ENCODE measurements at regions not wholly inside any gene's neighbourhood (a gene's known extent, or its start where the extent isn't known, plus 50 kb on each side); places are given as distances from the start of the nearest gene placed in this dataset.

DNA sequence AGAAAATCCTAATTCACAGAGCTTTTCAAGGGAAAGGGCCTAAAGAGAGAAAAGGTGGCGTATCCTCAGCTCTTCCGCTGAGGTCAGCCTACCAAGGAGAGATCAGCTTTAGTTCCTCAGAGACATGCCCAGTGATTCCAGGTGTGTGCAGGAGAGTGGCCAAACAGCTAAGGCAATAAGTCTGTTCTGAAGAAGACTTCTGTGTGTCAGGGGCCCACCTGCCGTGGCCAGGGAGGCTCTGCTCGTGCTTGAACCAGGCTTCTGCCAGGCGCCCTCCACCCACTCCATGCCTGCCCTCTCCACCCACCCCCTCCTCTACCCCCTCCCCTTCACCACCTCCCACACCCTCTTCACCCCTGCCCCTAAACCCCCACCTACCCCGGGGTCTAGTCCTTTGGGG lies 67.4 kb upstream of the ARMC2 start:
- intact Hi-C loops (cut with DNase I; ENCODE audit: low total_unique reads) (loop anchor here (5.0 to 10.0 kb wide), 5 partner anchors 57 to 294 kb away; no protein-coding TSS in a partner anchor), in situ Hi-C loops (cut with MboI; ENCODE audit: low sequenced_read_pairs in 4 of 4) (loop anchor here in 2 of 4 donors (5.0 to 10.0 kb wide), 2 partner anchors 236 to 238 kb away; no protein-coding TSS in a partner anchor)
- no peaks in the 10 kb centered on the region for H3K9me3 ChIP-seq
- DNase-seq (no peak), ATAC-seq (no peak)
- H3K27me3 ChIP-seq, result no peaks in the 10 kb centered on the region
- TF ChIP-seq, protein P1, sequence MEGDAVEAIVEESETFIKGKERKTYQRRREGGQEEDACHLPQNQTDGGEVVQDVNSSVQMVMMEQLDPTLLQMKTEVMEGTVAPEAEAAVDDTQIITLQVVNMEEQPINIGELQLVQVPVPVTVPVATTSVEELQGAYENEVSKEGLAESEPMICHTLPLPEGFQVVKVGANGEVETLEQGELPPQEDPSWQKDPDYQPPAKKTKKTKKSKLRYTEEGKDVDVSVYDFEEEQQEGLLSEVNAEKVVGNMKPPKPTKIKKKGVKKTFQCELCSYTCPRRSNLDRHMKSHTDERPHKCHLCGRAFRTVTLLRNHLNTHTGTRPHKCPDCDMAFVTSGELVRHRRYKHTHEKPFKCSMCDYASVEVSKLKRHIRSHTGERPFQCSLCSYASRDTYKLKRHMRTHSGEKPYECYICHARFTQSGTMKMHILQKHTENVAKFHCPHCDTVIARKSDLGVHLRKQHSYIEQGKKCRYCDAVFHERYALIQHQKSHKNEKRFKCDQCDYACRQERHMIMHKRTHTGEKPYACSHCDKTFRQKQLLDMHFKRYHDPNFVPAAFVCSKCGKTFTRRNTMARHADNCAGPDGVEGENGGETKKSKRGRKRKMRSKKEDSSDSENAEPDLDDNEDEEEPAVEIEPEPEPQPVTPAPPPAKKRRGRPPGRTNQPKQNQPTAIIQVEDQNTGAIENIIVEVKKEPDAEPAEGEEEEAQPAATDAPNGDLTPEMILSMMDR (IDR thresholded peaks at IDR 0.05 in 4 of 5, conservative IDR thresholded peaks at IDR 0.05 in 1 of 5), result no peak
- no peak for TF ChIP-seq POLR2A (IDR thresholded peaks at IDR 0.05)
- H3K4me1 ChIP-seq, result peaks cover 5 to 12% of the 10 kb centered on the region in 2 donors
- H3K27ac ChIP-seq, result no peak overlapping the region
- H3K4me3 ChIP-seq, result no peak overlapping the region
- H3K36me3 ChIP-seq, result no peaks in the 10 kb centered on the region

DNA sequence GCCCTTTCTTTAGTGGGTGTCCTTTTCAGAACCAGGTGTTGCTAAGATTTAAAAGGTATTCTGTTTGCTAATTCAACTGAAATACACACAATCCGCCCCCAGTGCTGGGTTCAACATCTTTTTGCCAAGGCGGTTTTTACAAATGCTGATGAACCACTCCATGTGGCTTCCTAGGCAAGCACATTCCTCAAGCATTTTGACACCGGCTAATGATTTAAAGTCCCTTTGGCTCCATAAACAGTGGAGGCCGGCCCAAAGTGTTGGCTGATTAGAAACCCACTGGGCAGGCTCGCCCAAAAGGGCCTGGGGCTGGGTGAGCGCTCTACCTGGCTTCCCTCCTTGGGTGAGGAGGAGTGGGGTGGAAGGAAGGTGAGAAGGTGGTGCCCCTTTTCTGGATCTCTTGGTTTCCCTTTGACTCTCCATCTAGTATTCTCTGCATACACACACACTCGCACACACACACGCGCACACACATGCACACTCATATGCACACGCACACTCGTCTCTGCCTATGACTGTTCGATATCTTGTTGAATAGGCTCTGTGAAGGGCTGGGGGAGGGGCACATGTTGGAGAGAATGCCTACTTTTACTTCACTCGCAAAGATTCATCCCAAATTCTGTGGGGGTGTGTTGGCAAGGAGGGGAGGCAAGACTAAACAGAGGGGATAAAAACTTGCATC lies 66.7 kb upstream of the ARMC2 start:
- no peak for DNase-seq
- peak in 1 of 2 donors; percentile 8 for ATAC-seq
- no peaks in the 10 kb centered on the region for H3K9me3 ChIP-seq
- no peak for TF ChIP-seq POLR2A (IDR thresholded peaks at IDR 0.05)
- TF ChIP-seq, protein P1 (IDR thresholded peaks at IDR 0.05 in 4 of 5, conservative IDR thresholded peaks at IDR 0.05 in 1 of 5), result no peak
- no peaks in the 10 kb centered on the region for H3K36me3 ChIP-seq
- intact Hi-C loops (cut with DNase I; ENCODE audit: low total_unique reads) (loop anchor here (1.0 to 10.0 kb wide), 6 partner anchors 56 to 293 kb away; no protein-coding TSS in a partner anchor), in situ Hi-C loops (cut with MboI; ENCODE audit: low sequenced_read_pairs in 4 of 4) (loop anchor here in 2 of 4 donors (5.0 to 10.0 kb wide), 2 partner anchors 237 to 239 kb away; no protein-coding TSS in a partner anchor)
- peaks cover 5 to 12% of the 10 kb centered on the region in 2 donors for H3K4me1 ChIP-seq
- H3K27me3 ChIP-seq, result no peaks in the 10 kb centered on the region
- H3K27ac ChIP-seq, result peak overlapping the region in 3 of 4 donors; percentile 46 to 71 (median 67)
- H3K4me3 ChIP-seq, result peak overlapping the region; percentile 40 to 68 (median 58)

DNA sequence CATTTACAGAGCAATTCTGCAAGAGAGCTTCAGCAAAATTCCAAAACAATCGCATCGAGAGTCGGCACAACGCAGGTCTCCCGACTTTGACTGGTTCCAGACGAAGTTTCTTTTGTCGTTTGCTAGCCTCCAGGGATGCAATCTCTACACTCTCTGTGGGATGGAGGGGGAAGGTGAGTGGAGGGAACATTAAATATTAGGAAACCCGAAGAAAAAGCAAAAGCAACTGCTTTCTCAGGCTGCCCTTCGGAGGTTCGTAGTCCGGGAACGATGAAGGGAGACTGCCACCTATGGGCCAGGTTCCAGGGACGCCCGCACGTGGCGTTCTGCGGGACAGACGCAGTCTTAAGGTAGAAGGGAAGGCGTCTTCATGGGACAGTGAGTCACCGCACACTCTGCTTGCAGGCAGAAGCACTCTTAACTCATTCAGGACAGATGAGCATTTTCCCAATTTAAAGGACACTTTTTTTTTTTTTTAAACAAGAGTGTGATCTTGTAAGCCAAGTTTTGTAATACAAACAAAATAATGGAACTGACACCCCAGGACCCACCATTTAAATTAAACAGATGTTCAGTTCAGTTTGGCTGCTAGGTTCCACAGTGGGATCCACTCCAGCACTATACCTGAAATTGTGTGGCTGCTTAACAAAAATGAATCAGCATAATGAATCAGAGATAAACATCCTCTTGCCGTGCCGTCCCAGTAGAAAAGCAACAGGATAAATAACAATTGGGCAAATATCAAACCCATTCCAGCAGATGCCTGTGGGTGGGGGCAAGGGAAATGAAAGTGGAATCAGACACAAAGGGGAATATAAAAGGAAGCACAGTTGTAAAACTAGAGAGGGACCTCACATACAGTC lies 65.8 kb upstream of the ARMC2 start:
- no peaks in the 10 kb centered on the region for H3K36me3 ChIP-seq
- in situ Hi-C loops (cut with MboI; ENCODE audit: low sequenced_read_pairs in 4 of 4) (loop anchor here in 2 of 4 donors (5.0 to 10.0 kb wide), 2 partner anchors 238 to 240 kb away; no protein-coding TSS in a partner anchor), intact Hi-C loops (cut with DNase I; ENCODE audit: low total_unique reads) (loop anchor here (1.0 to 10.0 kb wide), 6 partner anchors 55 to 292 kb away; no protein-coding TSS in a partner anchor)
- H3K9me3 ChIP-seq, result no peaks in the 10 kb centered on the region
- H3K27ac ChIP-seq, result peak overlapping the region; percentile 45 to 71 (median 56)
- H3K4me3 ChIP-seq, result peak overlapping the region; percentile 40 to 68 (median 58)
- ATAC-seq (peak; percentile 94 to 99), DNase-seq (peak; percentile 87 to 88)
- H3K4me1 ChIP-seq, result peaks cover 5 to 12% of the 10 kb centered on the region in 2 donors
- no peaks in the 10 kb centered on the region for H3K27me3 ChIP-seq
- TF ChIP-seq, protein P1 (IDR thresholded peaks at IDR 0.05 in 4 of 5, conservative IDR thresholded peaks at IDR 0.05 in 1 of 5), result peak; percentile 45 to 69 (median 66)
- TF ChIP-seq POLR2A (IDR thresholded peaks at IDR 0.05), result no peak

DNA sequence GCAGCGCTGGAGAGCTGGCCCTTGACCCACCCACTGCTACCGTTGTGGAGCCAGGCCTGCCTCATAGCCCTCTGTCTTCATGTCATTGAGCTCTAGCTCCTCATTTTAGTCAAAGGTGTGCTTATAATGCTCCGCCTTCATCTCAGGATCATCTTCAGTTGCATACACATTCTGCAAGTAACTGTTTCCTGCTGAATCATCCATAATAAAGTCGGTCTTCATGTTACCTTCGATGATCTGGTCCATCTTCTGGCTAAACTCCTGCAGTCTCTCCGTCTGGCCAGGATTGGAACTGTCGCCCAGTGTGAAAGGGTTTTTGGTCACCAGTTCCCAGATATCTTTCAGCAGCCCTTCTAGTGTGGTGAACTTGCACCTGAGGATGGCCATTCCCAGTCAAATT lies 62.6 kb upstream of the ARMC2 start:
- H3K4me1 ChIP-seq, result peaks cover 5 to 12% of the 10 kb centered on the region in 2 donors
- H3K4me3 ChIP-seq, result no peak overlapping the region
- TF ChIP-seq, protein P1 (IDR thresholded peaks at IDR 0.05 in 4 of 5, conservative IDR thresholded peaks at IDR 0.05 in 1 of 5), result no peak
- TF ChIP-seq POLR2A (IDR thresholded peaks at IDR 0.05), result no peak
- no peaks in the 10 kb centered on the region for H3K36me3 ChIP-seq
- H3K27me3 ChIP-seq, result no peaks in the 10 kb centered on the region
- no peaks in the 10 kb centered on the region for H3K9me3 ChIP-seq
- DNase-seq (no peak), ATAC-seq (no peak)
- intact Hi-C loops (cut with DNase I; ENCODE audit: low total_unique reads), result loop anchor here (10.0 kb wide), 1 partner anchor 289 kb away; no protein-coding TSS in a partner anchor
- no peak overlapping the region for H3K27ac ChIP-seq
- in situ Hi-C loops (cut with MboI; ENCODE audit: low sequenced_read_pairs in 4 of 4), result loop anchor here in 1 of 4 donors (10.0 kb wide), 1 partner anchor 241 kb away; no protein-coding TSS in a partner anchor
